K562 (cell line): ENCODE measurements at regions not wholly inside any gene's neighbourhood (a gene's known extent, or its start where the extent isn't known, plus 50 kb on each side); places are given as distances from the start of the nearest gene placed in this dataset.

Experiments
- CBFB ChIP-seq: sonication (generic); formaldehyde crosslinking; IDR thresholded peaks from 2 replicates; pipeline ENCODE4 v1.4.0; 2020; ENCODE audit warnings: mild to moderate bottlenecking, missing genetic modification reagents
- CEBPB ChIP-seq: fragments of 450-650 bp; IDR thresholded peaks from 2 replicates; pipeline ENCODE4 v1.6.1; 2016; ENCODE audit warnings: missing genetic modification characterization, missing compliant biosample characterization
- EZH2 ChIP-seq: IDR thresholded peaks from 2 replicates; pipeline ENCODE4 v1.6.1; 2012; ENCODE audit warnings: low read depth, mild to moderate bottlenecking, inconsistent platforms, low read length, borderline replicate concordance
- GATA2 ChIP-seq: sonication (generic); formaldehyde crosslinking; IDR thresholded peaks from 2 replicates; pipeline ENCODE4 v1.4.0; 2020; ENCODE audit warnings: mild to moderate bottlenecking, missing genetic modification reagents
- SMC3 ChIP-seq: conservative IDR thresholded peaks from 2 replicates; pipeline ENCODE4 v1.6.1; 2011; ENCODE audit warnings: low read depth, low read length, improper control_type of control experiment; ENCODE audit not compliant: insufficient read depth
- TF ChIP-seq, protein P1 (sequence below): fragments of 450-650 bp; IDR thresholded peaks from 2 replicates; pipeline ENCODE4 v1.6.1; 2016; ENCODE audit warnings: missing biosample characterization, missing genetic modification characterization
- TF ChIP-seq, protein P2 (sequence below): fragments of 450-650 bp; IDR thresholded peaks from 2 replicates; pipeline ENCODE4 v1.6.1; 2017; ENCODE audit warnings: mild to moderate bottlenecking, moderate library complexity

DNA sequence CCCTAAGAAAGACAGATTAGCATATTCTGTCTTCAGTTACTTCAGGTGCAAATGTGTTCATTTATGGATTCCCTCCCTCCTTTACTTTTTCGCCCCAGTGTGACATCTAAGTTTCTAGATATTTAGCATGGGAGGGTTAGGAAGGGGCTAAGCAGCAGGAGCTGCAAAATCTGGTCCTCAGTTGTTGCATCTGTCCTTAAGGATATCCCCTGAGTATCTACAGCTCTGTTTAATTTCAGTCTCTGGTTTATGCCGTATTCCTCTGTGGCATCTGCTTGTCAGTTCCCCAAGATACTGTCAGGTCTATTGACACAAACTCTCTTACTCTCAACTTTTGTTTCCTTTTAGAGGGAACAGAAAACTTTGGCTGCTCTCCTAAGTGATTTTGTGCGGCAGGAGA lies 754.6 kb upstream of the MAP3K7 start:
- TF ChIP-seq SMC3 (no peak), EZH2 (no peak), CEBPB (no peak), CBFB (CRISPR knock-in tag) (no peak), GATA2 (CRISPR knock-in tag) (no peak)
- TF ChIP-seq, protein P1, sequence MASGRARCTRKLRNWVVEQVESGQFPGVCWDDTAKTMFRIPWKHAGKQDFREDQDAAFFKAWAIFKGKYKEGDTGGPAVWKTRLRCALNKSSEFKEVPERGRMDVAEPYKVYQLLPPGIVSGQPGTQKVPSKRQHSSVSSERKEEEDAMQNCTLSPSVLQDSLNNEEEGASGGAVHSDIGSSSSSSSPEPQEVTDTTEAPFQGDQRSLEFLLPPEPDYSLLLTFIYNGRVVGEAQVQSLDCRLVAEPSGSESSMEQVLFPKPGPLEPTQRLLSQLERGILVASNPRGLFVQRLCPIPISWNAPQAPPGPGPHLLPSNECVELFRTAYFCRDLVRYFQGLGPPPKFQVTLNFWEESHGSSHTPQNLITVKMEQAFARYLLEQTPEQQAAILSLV (tag): no peak
- TF ChIP-seq, protein P2, sequence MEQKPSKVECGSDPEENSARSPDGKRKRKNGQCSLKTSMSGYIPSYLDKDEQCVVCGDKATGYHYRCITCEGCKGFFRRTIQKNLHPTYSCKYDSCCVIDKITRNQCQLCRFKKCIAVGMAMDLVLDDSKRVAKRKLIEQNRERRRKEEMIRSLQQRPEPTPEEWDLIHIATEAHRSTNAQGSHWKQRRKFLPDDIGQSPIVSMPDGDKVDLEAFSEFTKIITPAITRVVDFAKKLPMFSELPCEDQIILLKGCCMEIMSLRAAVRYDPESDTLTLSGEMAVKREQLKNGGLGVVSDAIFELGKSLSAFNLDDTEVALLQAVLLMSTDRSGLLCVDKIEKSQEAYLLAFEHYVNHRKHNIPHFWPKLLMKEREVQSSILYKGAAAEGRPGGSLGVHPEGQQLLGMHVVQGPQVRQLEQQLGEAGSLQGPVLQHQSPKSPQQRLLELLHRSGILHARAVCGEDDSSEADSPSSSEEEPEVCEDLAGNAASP: no peak
